Inferior parietal cortex (tissue), 1 donor: ENCODE measurements at regions not wholly inside any gene's neighbourhood (a gene's known extent, or its start where the extent isn't known, plus 50 kb on each side); places are given as distances from the start of the nearest gene placed in this dataset.
"Not testable (repeated sequence)": the region's sequence is repeated elsewhere in the genome, so short reads cannot be mapped to it uniquely, and the experiment has no call there.

Source experiments
- DNase-seq: peaks from one replicate; pipeline ENCODE4 v3.0.0-alpha.2; 2016; ENCODE audit errors: extremely low spot score

DNA sequence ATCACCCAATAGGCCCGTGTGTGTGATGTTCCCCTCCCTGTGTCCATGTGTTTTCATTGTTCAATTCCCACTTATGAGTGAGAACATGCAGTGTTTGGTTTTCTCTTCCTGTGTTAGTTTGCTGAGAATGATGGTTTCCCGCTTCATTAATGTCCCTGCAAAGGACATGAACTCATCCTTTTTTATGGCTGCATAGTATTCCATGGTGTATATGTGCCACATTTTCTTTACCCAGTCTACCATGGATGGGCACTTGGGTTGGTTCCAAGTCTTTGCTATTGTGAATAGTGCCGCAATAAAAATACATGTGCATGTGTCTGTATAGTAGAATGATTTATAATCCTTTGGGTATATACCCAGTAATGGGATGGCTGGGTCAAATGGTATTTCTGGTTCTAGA, 568.1 kb downstream of the MATN1 start:
- DNase-seq = not testable (repeated sequence)

DNA sequence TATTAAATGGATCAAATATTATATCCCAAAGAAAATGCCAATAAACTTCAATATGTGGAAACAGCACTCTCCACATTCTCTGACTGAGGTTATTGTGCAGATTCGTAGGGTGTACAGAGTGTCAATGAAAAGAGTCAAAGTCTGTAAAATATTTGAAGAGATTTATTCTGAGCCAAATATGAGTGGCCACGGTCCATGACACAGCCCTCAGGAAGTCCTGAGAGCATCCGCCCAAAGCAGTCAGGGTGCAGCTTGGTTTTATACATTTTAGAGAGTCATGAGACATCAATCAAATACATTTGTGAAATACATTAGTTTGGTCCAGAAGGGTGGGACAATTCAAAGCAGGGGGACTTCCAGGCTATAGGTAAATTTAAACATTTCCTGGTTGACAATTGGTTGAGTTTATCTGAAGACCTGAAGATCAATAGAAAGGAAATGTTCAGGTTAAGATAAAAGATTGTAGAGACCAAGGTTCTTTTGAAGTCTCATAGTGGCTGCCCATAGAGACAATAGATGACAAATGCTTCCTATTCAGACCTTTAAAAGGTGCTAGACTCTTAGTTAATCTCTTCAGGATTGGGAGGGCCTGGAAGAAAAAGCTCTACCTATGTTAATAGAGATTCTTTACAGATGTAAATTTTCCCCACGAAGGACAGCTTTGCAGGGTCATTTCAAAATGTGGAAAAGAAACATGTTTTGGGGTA, 569.5 kb downstream of the MATN1 start:
- no peak for DNase-seq

DNA sequence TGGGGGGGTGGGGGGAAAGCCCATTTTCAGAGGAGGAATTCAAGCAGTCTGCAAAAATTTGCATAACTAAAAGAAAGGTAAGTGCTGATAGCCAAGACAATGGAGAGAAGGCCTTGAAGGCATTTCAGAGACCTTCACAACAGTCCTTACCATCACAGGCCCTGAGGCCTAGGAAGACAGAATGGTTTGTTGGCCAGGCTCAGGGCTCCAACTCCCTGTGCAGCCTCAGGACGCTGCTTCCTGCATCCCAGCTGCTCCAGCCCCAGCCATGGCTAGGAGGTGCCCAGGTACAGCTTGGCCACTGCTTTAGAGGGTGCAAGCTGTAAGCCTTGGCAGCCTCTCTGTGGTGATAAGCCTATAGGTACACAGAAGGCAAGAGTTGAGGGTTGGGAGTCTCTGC, 571.6 kb downstream of the MATN1 start:
- DNase-seq = no peak

DNA sequence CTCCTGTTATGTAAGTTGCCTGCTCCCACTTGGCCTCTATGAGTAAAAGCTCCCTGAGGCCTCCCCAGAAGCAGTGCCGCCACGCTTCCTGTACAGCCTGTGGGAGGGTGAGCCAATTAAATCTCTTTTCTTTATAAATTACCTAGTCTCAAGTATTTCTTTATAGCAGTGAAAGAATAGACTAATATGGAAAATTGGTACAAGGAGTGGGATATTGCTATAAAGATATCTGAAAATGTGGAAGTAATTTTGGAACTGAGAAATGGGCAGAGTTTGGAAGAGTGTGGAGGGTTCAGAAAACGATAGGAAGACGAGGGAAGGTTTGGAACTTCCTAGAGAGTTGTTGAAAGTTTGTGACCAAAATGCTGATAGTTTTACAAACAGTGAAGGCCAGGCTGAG, 572.3 kb downstream of the MATN1 start:
- DNase-seq = no peak

DNA sequence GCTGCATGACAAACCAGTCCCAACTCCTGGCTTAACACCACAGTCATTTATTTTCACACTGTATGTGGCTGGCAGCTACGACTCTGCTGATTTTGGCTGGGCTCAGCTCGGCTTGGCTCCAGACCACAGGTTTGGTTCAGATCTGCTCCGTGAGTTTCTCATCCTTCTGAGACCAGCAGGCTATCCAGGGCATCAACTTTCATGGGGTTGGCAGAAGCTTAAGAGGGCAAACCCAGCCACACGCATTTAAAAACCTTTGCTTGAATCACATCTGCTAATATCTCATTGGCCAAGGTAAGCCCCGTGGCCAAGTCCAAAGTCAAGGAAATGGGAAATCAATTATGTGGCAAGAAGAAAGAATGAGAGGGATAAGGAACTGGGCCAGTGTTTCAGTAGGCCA, 574.2 kb downstream of the MATN1 start:
- DNase-seq = no peak

DNA sequence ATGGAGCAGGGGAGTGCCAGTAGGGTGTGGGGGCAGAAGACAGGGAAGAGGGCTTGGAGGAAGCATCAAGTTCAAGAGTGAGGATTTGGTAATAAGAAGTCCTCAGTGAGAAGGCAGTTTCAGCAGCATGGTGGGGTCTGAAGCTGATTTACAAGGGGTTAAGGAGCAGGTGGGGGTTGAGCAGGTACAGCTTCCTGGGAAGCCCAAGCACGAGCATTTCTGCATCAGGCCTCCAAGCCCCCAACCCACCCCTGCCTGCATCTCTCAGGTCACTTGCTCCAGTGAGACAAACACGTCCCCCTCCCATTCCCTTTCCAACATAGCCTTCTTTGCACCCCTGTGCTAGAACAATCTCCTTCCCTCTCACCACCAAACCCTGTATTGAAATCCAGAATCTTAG, 574.7 kb downstream of the MATN1 start:
- DNase-seq = no peak

DNA sequence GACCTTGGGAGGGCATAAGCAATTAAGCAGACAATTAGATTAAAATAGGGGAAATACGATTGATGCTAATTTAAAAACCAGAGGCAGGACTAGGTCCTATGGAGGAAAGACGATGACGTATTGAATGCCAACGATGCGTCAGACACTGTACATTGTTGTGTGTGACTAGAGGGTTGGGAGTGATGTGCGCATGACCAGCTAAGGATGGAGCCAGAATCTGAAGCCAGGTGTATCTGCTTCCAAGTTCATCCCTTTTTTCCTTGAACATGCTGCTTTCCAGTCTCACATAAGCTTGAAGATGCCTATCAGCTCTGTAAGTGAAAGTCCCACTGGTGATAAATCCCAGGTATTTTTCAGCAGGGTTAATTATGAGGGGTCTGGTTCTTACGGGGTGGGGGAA, 576.2 kb downstream of the MATN1 start:
- no peak for DNase-seq

DNA sequence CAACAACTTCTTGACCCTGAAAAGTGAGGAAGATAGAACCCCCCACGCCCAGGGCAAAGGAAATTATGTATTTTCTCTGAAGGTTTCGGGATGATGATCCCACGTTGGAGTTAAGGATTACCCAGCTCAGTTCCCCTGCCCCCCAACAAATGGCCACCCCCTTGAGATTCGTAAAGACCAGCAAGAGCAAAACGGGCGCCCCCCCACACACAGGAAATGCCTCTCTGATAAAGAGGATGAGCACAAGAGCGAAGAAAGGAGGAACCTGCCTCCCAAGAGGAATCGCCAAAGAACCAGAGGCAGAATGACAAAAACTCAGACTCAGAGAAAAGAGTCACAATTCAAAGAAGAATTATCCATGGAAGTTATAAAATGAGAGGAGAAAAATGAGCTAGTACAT, 576.9 kb downstream of the MATN1 start:
- DNase-seq = no peak

DNA sequence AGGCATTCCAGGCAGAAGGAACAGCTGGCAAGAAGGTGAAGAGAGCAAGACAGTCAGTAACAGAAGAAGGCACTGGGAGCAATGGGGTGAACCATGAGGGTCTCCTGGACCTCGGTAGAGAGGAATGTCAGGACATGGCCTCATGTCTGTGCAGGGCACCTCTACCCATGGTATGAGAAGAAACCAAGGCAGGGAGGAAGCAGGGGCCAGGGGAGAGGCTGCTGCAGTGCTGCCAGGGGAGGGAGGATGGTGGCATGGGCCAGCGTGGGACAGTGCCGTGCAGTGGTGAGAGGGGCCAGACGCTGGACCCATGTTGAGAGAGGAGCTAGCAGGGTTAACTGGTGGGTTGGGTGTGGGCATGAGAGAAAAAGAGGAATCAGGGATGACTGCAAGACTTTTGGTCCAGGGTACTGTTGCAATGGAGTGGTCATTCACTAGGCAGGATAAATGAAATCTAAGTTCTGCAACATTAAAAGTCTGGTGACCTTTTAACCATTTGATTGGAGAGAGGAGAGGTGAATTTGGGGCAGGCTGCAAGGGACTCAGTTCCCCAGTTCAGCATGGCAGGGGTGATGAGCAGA, 577.6 kb downstream of the MATN1 start:
- no peak for DNase-seq

DNA sequence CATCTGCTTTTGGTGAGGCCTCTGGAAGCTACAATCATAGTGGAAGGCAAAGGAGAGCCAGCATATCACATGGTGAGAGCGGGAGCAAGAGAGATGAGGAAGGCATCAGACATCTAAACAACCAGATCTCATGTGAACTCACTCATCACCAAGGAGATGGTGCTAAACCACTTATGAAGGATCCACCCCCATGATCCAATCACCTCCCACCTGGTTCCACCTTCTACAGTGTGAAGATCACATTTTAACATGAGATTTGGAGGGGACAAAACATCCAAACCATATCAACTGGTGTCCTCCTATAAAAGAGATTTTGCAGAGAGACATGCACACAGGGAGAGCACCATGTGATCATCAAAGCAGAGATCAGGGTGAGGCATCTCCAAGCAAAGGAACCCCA, 578.6 kb downstream of the MATN1 start:
- DNase-seq = no peak

DNA sequence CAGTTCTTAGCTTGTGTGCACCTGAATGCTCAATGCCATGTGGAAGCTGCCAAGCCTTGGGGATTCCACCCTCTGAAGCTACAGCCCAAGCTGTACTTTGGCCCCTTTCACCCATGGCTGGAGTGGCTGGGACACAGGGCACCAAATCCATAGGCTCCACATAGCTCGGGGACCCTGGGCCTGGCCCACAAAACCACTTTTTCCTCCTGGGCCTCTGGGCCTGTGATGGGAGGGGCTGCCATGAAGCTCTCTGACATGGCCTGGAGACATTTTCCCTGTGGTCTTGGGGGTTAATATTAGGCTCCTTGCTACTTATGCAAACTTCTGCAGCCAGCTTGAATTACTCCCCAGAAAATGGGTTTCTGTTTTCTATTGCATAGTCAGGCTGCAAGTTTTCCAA, 579.9 kb downstream of the MATN1 start:
- no peak for DNase-seq

DNA sequence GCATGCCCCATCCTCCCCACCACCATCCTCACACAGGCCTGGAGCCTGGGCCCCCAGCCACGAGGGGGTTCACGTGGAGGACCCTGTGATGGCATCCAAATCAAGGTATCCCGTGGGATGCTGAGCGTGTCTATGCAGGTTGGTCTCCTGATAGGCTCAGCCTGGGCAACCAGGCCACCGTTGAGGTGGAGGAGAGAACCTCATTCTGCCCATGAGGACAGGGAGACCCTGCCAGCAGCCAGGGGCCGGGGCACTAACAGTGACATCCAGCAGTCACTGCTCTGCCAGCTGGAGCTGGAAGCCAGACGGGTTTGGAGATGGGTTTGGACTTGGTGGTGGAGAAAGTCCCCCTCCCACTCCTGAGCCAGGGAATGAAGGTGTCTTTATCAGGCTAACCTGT, 582.8 kb downstream of the MATN1 start:
- DNase-seq = no peak

DNA sequence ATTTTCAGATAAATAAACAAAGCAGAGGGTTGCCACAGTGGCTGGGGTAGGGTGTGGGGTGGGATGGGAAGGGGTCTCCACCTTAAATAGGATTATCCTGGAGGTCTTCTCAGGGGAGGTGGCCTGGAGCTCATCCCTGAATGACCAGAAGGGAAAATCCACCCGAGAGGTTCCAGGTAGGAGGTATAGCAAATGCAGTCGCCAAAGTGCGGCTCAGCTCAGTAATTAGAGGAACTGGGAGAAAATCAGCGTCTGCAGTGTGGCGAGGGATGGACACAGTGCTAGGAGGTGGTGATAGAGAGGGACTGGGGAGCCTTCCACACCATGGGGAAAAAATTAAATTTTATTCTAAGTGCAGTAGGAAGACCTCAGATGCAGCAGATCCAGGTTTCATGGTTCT, 584.5 kb downstream of the MATN1 start:
- DNase-seq = no peak

DNA sequence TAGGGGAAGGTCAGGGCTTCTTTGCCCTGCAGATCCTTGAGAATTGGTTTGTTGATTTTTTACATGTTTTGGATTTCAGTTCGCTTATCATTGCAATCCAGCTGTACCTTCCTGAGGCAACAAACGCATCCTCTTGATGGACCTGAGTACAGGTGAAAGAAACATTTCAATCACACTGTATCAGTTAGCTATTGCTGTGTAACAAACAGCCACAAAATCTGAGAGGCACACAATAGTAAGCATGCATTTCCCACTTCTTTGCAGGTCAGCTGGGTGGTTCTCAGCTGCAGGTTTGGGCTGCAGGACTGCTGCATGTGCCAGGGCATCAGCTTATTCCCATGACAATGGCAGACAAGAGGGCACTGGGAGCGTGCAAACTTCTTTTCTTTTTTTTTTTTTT, 586.4 kb downstream of the MATN1 start:
- DNase-seq = no peak

DNA sequence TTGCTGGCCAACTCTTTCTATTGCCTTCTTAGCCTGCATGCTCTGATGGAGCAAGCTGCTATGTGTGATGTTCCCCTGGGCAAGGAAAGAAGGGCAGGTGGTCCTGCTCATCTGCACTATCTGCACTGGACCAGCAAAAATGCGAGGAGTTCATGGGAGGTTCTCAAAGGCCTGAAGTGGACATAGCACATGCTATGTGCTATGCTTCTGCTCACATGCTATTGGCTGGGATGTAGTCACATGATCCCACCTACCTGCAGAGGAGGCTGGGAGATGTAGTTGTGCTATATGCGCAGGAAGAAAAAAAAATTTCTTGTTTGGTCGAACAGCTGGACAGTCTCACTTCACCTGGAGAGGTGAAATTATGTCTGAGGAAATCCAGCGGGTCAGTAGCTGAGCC, 587.7 kb downstream of the MATN1 start:
- no peak for DNase-seq

DNA sequence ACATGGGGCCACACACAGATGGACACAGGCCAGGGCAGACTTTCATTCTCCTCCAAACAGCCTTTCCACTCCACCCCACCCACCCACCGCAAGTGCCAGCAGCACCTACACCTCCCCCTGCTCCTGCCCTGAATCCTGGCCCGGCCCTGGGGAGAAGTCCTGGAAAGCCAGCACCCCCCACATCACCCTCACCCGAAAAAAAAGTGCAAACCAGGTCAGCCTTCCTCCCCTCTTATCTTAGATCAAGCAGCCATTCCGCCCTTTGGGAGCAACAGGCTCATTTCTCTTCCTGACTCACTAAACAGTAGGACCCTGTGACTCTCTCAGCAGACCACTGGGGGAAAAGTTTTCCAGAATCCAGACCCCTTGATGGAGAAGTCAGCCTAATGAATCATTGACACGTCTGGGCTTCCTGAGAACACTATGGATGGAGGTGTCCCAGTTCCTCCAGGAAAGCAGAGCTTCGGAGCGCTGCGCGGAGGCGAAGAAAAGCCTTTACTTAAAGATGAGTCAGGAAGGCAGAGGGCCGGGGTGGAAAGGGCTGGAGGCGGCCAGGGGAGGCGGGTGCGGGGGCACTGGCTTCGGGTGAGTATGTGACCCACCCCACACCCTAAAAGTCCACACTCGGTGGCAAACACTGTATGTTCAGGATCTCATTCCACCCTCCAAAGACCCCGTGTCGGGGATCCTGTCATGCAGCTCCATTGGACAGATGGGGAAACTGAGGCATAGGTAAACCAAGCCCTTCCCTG, 588.7 kb downstream of the MATN1 start:
- DNase-seq = no peak

DNA sequence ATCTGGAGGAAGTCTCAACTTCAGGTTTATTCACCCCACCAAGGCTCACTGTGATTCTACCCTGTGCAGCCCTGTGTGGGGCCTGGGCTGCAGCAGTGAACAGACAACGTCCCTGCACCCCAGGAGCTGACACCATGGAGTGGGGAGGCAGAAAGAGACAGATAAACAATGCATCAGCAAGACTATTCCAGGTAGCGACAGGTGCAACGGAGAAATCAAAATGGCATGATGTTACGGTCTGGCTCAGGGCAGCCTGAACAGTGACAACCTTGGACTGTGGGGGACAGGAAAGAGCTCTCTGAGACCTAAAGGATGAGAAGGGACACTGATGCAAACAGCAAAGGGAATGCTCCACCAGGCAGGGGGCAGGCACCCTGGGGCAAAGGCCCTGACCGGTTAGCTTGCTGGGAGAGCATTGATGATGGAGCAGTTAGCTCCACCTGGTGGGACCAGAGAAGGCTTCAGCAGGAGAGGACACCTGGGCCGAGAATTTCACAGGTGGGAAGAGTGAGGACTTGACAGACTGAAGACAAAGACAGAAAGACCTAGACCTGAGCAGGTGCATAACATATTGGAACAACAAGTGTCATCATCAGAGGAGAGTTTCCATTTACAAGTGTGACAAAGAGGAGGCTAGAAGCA, 589.9 kb downstream of the MATN1 start:
- no peak for DNase-seq

DNA sequence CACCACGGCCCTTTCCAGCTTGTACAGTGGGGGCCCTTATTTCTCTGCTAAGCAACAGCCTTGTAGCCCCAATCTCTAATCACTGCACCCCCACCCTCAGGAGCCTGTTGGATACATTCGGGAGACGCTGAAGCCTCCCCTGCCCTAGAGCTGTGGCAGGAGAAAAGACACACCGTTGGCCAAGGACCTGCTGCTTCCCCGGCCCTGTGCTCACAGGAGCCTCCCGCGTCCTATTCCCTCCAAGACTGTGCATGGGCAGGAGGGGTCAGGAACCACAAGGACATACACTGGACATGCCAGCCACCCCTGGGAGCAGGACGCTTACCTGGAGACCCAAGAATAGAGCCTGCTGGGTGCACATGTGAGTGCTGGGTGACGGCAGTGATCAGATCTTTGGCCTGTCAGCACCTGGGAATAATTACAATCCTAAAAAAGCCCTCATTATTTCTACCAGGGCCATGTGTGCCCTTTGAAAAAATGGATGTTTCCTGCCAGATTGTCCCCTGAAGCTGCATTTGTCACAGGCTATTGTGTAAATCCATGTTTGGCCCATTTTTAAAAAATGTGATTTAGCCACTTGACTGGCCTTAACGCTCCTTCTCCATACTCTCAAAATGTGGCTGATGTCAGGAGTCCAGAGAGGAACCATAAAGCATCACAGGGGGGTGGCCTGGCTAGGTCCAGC, 590.6 kb downstream of the MATN1 start:
- DNase-seq = no peak

DNA sequence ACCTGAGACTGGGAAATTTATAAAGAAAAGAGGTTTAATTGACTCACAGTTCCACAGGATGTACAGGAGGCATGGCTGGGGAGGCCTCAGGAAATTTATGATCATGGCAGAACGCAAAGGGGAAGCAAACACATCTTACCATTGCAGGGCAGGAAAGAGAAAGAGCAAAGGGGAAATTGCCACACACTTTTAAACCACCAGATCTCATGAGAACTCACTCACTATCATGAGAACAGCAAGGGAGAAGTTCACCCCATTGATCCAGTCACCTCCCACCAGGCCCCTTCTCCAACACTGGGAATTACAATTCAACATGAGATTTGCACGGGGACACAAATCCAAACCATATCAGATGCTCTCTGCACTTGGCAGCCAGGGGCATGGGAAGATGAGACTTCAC, 592.8 kb downstream of the MATN1 start:
- not testable (repeated sequence) for DNase-seq

DNA sequence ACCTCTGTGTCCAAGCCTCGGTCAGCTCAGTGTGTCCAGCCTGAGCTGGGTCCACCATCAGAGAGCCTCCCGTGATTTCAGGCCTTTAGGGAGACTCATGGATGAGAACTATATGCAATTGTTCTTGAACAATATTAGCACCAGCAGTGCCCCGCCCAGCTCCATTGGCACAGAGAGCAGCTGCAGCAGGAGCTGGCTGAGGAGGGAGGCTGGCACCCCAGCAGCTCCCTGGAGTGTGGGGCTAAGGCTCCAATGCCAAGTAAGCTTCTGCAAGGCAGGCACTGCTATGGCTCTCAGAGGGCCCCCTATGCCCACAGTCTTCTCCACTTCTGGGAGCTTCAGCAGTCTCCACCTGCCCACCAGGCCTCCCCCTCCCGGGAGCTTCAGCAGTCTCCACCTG, 593.3 kb downstream of the MATN1 start:
- DNase-seq = no peak

DNA sequence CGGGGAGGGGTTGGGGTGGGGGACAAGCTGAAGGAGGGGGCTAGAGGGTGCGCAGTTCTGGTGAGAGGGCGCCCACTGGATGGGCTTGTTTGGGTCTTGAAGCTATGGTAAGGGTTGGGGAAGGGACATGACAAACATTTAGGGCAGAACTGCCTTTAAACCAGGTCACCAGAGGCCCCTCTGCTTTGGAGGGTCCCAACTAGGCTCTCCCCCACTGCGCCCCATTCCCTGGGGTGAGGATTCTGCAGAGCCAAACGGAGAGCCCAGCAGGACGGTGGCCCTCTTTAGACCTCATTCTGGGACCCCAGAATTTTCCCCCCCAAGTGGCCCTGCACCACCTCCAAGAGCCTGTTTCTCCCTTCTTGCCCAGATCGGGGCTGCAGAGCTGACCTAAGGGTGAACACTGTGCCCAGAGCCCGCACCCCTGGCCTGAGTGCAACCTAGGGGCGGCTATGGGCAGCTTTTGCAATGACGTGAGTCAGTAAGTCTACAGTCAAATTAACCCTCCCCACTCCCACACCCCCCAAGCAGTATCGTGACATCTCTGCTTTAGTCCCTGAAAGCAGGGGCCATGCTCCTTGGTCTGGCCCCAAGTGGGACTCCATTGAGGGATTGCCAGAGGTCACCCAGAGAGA, 593.8 kb downstream of the MATN1 start:
- no peak for DNase-seq

DNA sequence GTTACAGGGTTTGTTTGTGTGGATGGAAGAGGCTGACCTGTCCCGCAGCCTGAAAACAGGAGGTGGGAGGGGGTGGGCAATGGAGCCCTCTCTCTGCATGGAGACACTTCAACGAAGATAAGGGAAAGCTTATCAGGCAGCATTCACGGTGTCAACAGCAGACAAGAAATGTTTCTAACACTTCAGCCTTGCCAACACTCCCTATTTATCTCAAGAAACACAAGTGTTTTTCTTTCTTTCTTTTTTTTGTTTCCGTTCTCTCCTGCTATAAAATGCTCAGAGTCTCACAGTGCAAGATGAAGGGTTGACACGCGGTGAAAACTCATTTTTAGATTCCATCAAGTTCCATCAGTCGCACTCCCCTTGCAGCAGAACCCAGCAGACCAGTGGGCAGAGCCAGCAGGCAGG, 594.4 kb downstream of the MATN1 start:
- no peak for DNase-seq
